A549 (cell line): ENCODE measurements at regions not wholly inside any gene's neighbourhood (a gene's known extent, or its start where the extent isn't known, plus 50 kb on each side); places are given as distances from the start of the nearest gene placed in this dataset.

Source experiments
- ATAC-seq, 2 experiments: fragments of 200-7000 bp in 1 of 2; fragments of >200 bp in 1 of 2; cut with Nextera tagmentation in 1 of 2; cut with Tn5 transposase in 1 of 2; 3 replicates each; pipeline versions ENCODE4 v1.8.0 to v1.9.1; 2018 to 2020; ENCODE audit warnings: mild to moderate bottlenecking in 1 of 2, moderate library complexity in 1 of 2
- CTCF ChIA-PET: fragments of 300-600 bp; sonication (Branson Sonifier 250); formaldehyde crosslinking; extraction: SDS; loops from one replicate; lab custom pipeline; 2021; ENCODE audit warnings: antibody characterized with exemption, inconsistent platforms; lab: Yijun Ruan, JAX
- POLR2A ChIA-PET: fragments of 350-600 bp; formaldehyde crosslinking; extraction: SDS; loops from one replicate; lab custom pipeline; 2021; ENCODE audit warnings: antibody characterized with exemption, inconsistent platforms; lab: Yijun Ruan, JAX
- DNase-seq, 2 experiments: peaks; one replicate each; pipeline versions ENCODE4 v3.0.0 to v3.0.0-alpha.2; 2011 to 2016; ENCODE audit warnings: low read depth in 1 of 2, low spot score in 1 of 2
- FAIRE-seq: peaks from 2 replicates; lab custom pipeline; 2011; peaks lifted over from hg19 to GRCh38; lab: Jason Lieb, UNC
- H3K27ac ChIP-seq, 2 experiments: fragments of >200 bp; sonication (Bioruptor Twin); formaldehyde crosslinking; 3 replicates each; pipeline ENCODE4 v1.5.1; 2016 to 2017
- H3K4me1 ChIP-seq: fragments of >200 bp; sonication (Bioruptor Twin); formaldehyde crosslinking; 3 replicates; pipeline ENCODE4 v1.6.1; 2016
- H3K4me2 ChIP-seq: fragments of >200 bp; sonication (Bioruptor Twin); formaldehyde crosslinking; 3 replicates; pipeline ENCODE4 v1.6.1; 2016
- H3K4me3 ChIP-seq: fragments of >200 bp; sonication (Bioruptor Twin); formaldehyde crosslinking; 3 replicates; pipeline ENCODE4 v1.5.1; 2016
- H3K9me3 ChIP-seq: fragments of >200 bp; sonication (Bioruptor Twin); formaldehyde crosslinking; 3 replicates; pipeline ENCODE4 v1.6.1; 2016
- ATOH8 ChIP-seq: fragments of 250-450 bp; sonication (Bioruptor Pico); IDR thresholded peaks from 2 replicates; pipeline ENCODE4 v1.5.0; 2020; ENCODE audit warnings: low read depth, mild to moderate bottlenecking, moderate library complexity
- CBX8 ChIP-seq: fragments of 200-600 bp; sonication (generic); IDR thresholded peaks from 2 replicates; pipeline ENCODE4 v1.6.1; 2016
- CHD4 ChIP-seq: fragments of 200-600 bp; sonication (generic); IDR thresholded peaks from 2 replicates; pipeline ENCODE4 v1.6.1; 2016; ENCODE audit warnings: antibody characterized with exemption, mild to moderate bottlenecking, borderline replicate concordance
- ESRRA ChIP-seq: fragments of 150-350 bp; IDR thresholded peaks from 2 replicates; pipeline ENCODE4 v1.6.1; 2014; ENCODE audit warnings: mild to moderate bottlenecking, low read length, borderline replicate concordance
- FOXS1 ChIP-seq: fragments of 250-450 bp; sonication (Bioruptor Pico); IDR thresholded peaks from 2 replicates; pipeline ENCODE4 v1.5.0; 2020; ENCODE audit warnings: mild to moderate bottlenecking, moderate library complexity
- HOXB5 ChIP-seq: fragments of 250-450 bp; sonication (Bioruptor Pico); IDR thresholded peaks from 2 replicates; pipeline ENCODE4 v1.5.0; 2020; ENCODE audit warnings: mild to moderate bottlenecking, moderate library complexity
- JUNB ChIP-seq: fragments of >200 bp; sonication (Bioruptor Twin); formaldehyde crosslinking; IDR thresholded peaks from 2 replicates; pipeline ENCODE4 v1.6.1; 2016
- KDM5A ChIP-seq: fragments of 200-600 bp; sonication (generic); IDR thresholded peaks from 2 replicates; pipeline ENCODE4 v1.6.1; 2016; ENCODE audit warnings: antibody characterized with exemption, mild to moderate bottlenecking
- MAFK ChIP-seq: fragments of 450-650 bp; IDR thresholded peaks from 2 replicates; pipeline ENCODE4 v1.6.1; 2014; ENCODE audit not compliant: partially characterized antibody
- MAZ ChIP-seq: fragments of 150-350 bp; IDR thresholded peaks from 2 replicates; pipeline ENCODE4 v1.6.1; 2014; ENCODE audit warnings: antibody characterized with exemption, low read depth, low read length, borderline replicate concordance
- MYC ChIP-seq: IDR thresholded peaks from 2 replicates; pipeline ENCODE4 v1.6.1; 2012; ENCODE audit warnings: mild to moderate bottlenecking, inconsistent platforms, low read length, improper control_type of control experiment, borderline replicate concordance
- NFE2L2 ChIP-seq: fragments of 150-350 bp; conservative IDR thresholded peaks from 2 replicates; pipeline ENCODE4 v1.6.1; 2014; ENCODE audit warnings: low read length
- NPAS2 ChIP-seq: fragments of 250-450 bp; sonication (Bioruptor Pico); IDR thresholded peaks from 2 replicates; pipeline ENCODE4 v1.8.0; 2022; ENCODE audit warnings: mild to moderate bottlenecking, moderate library complexity, borderline replicate concordance
- RARB ChIP-seq: fragments of 250-450 bp; sonication (Bioruptor Pico); IDR thresholded peaks from 2 replicates; pipeline ENCODE4 v1.8.0; 2021; ENCODE audit warnings: mild to moderate bottlenecking, moderate library complexity
- whole genome bisulfite sequencing: methylation state at CpG from one replicate; pipeline ENCODE4 v1.1.6; 2017; ENCODE audit errors: missing lambda C conversion rate; 5-methylcytosine and 5-hydroxymethylcytosine counted together
- TF ChIP-seq, protein P1 (sequence below): fragments of 150-350 bp; IDR thresholded peaks from 2 replicates; pipeline ENCODE4 v1.6.1; 2014; ENCODE audit warnings: low read depth, mild to moderate bottlenecking, low read length
- TF ChIP-seq, protein P2 (sequence below): IDR thresholded peaks from 2 replicates; pipeline ENCODE4 v1.6.1; 2012; ENCODE audit warnings: low read depth, borderline replicate concordance
- TF ChIP-seq, protein P3 (sequence below): IDR thresholded peaks from 2 replicates; pipeline ENCODE4 v1.6.1; 2012

GRCh38 chrX:9114245-9114644 lies 80.3 kb upstream of the FAM9B start:
- no peaks in the 10 kb centered on the region for H3K9me3 ChIP-seq
- FAIRE-seq, result no peak
- ChIA-PET POLR2A (no interaction called here), CTCF (no interaction called here)
- no peak for ATAC-seq
- no peak overlapping the region for H3K4me3 ChIP-seq
- H3K27ac ChIP-seq, result no peak overlapping the region
- H3K4me2 ChIP-seq, result peak overlapping the region; percentile 30; the same call in 1 of the 3 replicates
- TF ChIP-seq MAFK (no peak), MAZ (no peak), HOXB5 (CRISPR knock-in tag) (no peak), ESRRA (no peak)
- TF ChIP-seq, protein P1, sequence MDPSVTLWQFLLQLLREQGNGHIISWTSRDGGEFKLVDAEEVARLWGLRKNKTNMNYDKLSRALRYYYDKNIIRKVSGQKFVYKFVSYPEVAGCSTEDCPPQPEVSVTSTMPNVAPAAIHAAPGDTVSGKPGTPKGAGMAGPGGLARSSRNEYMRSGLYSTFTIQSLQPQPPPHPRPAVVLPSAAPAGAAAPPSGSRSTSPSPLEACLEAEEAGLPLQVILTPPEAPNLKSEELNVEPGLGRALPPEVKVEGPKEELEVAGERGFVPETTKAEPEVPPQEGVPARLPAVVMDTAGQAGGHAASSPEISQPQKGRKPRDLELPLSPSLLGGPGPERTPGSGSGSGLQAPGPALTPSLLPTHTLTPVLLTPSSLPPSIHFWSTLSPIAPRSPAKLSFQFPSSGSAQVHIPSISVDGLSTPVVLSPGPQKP, result no peak
- peaks cover 8% of the 10 kb centered on the region; the same call in 1 of the 3 replicates for H3K4me1 ChIP-seq
- 53% methylated on average over 2 of the region's 2 CpGs for WGBS
- DNase-seq, result peak in 1 of 2 experiments; percentile 18

GRCh38 chrX:9117851-9118250 lies 83.9 kb upstream of the FAM9B start:
- Histone ChIP-seq H3K27ac (no peak overlapping the region), H3K4me3 (no peak overlapping the region), H3K4me2 (no peak overlapping the region), H3K9me3 (no peaks in the 10 kb centered on the region), H3K4me1 (peaks cover 8% of the 10 kb centered on the region; the same call in 1 of the 3 replicates)
- DNase-seq, result no peak
- no peak for FAIRE-seq
- ChIA-PET CTCF (no interaction called here), POLR2A (no interaction called here)
- TF ChIP-seq ESRRA, result no peak
- TF ChIP-seq CBX8, result no peak
- TF ChIP-seq KDM5A, result no peak
- TF ChIP-seq FOXS1, result no peak
- no peak for TF ChIP-seq JUNB
- TF ChIP-seq RARB (CRISPR knock-in tag), result no peak
- TF ChIP-seq, protein P2, sequence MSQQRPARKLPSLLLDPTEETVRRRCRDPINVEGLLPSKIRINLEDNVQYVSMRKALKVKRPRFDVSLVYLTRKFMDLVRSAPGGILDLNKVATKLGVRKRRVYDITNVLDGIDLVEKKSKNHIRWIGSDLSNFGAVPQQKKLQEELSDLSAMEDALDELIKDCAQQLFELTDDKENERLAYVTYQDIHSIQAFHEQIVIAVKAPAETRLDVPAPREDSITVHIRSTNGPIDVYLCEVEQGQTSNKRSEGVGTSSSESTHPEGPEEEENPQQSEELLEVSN, result no peak
- TF ChIP-seq CHD4, result no peak
- ATAC-seq, result no peak
- 60% methylated on average over 1 of the region's 1 CpG for WGBS

- FAIRE-seq, result no peak
- POLR2A ChIA-PET, result no interaction called here
- H3K4me3 ChIP-seq, result no peak overlapping the region
- WGBS, result 39% methylated on average over 6 of the region's 6 CpGs
- TF ChIP-seq NFE2L2 (no peak), MYC (no peak), ATOH8 (CRISPR knock-in tag) (no peak), NPAS2 (CRISPR knock-in tag) (no peak), CBX8 (no peak)
- TF ChIP-seq, protein P3, sequence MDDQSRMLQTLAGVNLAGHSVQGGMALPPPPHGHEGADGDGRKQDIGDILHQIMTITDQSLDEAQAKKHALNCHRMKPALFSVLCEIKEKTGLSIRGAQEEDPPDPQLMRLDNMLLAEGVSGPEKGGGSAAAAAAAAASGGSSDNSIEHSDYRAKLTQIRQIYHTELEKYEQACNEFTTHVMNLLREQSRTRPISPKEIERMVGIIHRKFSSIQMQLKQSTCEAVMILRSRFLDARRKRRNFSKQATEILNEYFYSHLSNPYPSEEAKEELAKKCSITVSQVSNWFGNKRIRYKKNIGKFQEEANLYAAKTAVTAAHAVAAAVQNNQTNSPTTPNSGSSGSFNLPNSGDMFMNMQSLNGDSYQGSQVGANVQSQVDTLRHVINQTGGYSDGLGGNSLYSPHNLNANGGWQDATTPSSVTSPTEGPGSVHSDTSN, result no peak
- TF ChIP-seq, all 56 proteins: peak for 0
- CTCF ChIA-PET, result no interaction called here
- DNase-seq (no peak), ATAC-seq (no peak)
- no peak overlapping the region for H3K27ac ChIP-seq
- no peaks in the 10 kb centered on the region for H3K4me1 ChIP-seq
- no peaks in the 10 kb centered on the region for H3K9me3 ChIP-seq
- H3K4me2 ChIP-seq, result no peak overlapping the region
These were observed 88.8 kb upstream of the FAM9B start for GRCh38 chrX:9122519-9123245.
